A673 (cell line): ENCODE measurements at regions not wholly inside any gene's neighbourhood (a gene's known extent, or its start where the extent isn't known, plus 50 kb on each side); places are given as distances from the start of the nearest gene placed in this dataset.

Source experiments
- BruUV-seq: library from RNA; stranded (reverse); fragments of 400-500 nt; replicated peaks from 2 replicates; lab custom pipeline; 2021; lab: Mats Ljungman, UMichigan
- CTCF ChIA-PET: fragments of 300-600 bp; sonication (Branson Sonifier 250); formaldehyde crosslinking; loops from one replicate; lab custom pipeline; 2022; ENCODE audit warnings: antibody characterized with exemption; lab: Charles Lee
- POLR2A ChIA-PET: fragments of 300-600 bp; sonication (Branson Sonifier 250); formaldehyde crosslinking; loops from one replicate; lab custom pipeline; 2022; ENCODE audit warnings: antibody characterized with exemption; ENCODE audit not compliant: low non-redundant PET; lab: Charles Lee
- DNase-seq: peaks from one replicate; pipeline ENCODE4 v3.0.0-alpha.2; 2015; ENCODE audit warnings: low spot score
- H3K27ac ChIP-seq: fragments of 200-600 bp; sonication (generic); 2 replicates; pipeline ENCODE4 v1.5.1; 2016; ENCODE audit warnings: mixed run types, low read depth, mild to moderate bottlenecking, mixed read lengths, antibody characterized with exemption, low read length; ENCODE audit not compliant: poor library complexity, severe bottlenecking
- H3K27me3 ChIP-seq: fragments of 200-600 bp; sonication (generic); replicated peaks from 2 replicates; pipeline ENCODE4 v1.6.1; 2017; ENCODE audit warnings: mixed run types, low read depth, mild to moderate bottlenecking, mixed read lengths, antibody characterized with exemption, low read length; ENCODE audit not compliant: insufficient read depth, poor library complexity
- H3K36me3 ChIP-seq: fragments of 200-600 bp; sonication (generic); 2 replicates; pipeline ENCODE4 v1.6.1; 2016; ENCODE audit warnings: mixed run types, mild to moderate bottlenecking, mixed read lengths, antibody characterized with exemption, low read length; ENCODE audit not compliant: insufficient read depth, poor library complexity, severe bottlenecking
- H3K4me1 ChIP-seq: fragments of 200-600 bp; sonication (generic); 2 replicates; pipeline ENCODE4 v1.6.1; 2017; ENCODE audit warnings: mixed run types, mild to moderate bottlenecking, mixed read lengths, antibody characterized with exemption, low read length; ENCODE audit not compliant: insufficient read depth, poor library complexity, severe bottlenecking
- H3K4me3 ChIP-seq: fragments of 200-600 bp; sonication (generic); 2 replicates; pipeline ENCODE4 v1.5.1; 2016; ENCODE audit warnings: low read depth, mixed run types, mild to moderate bottlenecking, mixed read lengths, low read length; ENCODE audit not compliant: poor library complexity, severe bottlenecking
- H3K9me3 ChIP-seq: fragments of 200-600 bp; sonication (generic); 2 replicates; pipeline ENCODE4 v1.6.1; 2016; ENCODE audit warnings: mixed run types, low read depth, mild to moderate bottlenecking, mixed read lengths, antibody characterized with exemption, low read length; ENCODE audit not compliant: poor library complexity, severe bottlenecking
- EZH2 ChIP-seq: fragments of 200-600 bp; sonication (generic); IDR thresholded peaks from 2 replicates; pipeline ENCODE4 v1.6.1; 2017; ENCODE audit warnings: borderline replicate concordance, low read depth, mild to moderate bottlenecking, mixed read lengths, antibody characterized with exemption, low read length; ENCODE audit not compliant: poor library complexity, severe bottlenecking
- intact Hi-C: fragments of 100-400 bp; cut with micrococcal nuclease; formaldehyde crosslinking; loops from one replicate; pipeline ENCODE4 v1.10.0; 2022; ENCODE audit not compliant: unreplicated experiment
- TF ChIP-seq, protein P1 (sequence below): fragments of 300-800, 200-600 bp; sonication (generic); conservative IDR thresholded peaks from 2 replicates; pipeline ENCODE4 v1.5.1; 2017; ENCODE audit warnings: low read depth, mild to moderate bottlenecking, antibody characterized with exemption, low read length, moderate library complexity, mixed read lengths

GRCh38 chr6:14951704-14952103 is 294.2 kb upstream of the JARID2 start:
- BruUV-seq = no TSS peak
- intact Hi-C loops = no loop called here
- Histone ChIP-seq H3K9me3 (no peaks in the 10 kb centered on the region), H3K4me3 (no peak overlapping the region), H3K27ac (no peak overlapping the region), H3K4me1 (no peaks in the 10 kb centered on the region), H3K27me3 (no peaks in the 10 kb centered on the region), H3K36me3 (no peaks in the 10 kb centered on the region)
- no peak for DNase-seq
- ChIA-PET CTCF (no interaction called here), POLR2A (no interaction called here)
- TF ChIP-seq EZH2 = no peak
- TF ChIP-seq, protein P1, sequence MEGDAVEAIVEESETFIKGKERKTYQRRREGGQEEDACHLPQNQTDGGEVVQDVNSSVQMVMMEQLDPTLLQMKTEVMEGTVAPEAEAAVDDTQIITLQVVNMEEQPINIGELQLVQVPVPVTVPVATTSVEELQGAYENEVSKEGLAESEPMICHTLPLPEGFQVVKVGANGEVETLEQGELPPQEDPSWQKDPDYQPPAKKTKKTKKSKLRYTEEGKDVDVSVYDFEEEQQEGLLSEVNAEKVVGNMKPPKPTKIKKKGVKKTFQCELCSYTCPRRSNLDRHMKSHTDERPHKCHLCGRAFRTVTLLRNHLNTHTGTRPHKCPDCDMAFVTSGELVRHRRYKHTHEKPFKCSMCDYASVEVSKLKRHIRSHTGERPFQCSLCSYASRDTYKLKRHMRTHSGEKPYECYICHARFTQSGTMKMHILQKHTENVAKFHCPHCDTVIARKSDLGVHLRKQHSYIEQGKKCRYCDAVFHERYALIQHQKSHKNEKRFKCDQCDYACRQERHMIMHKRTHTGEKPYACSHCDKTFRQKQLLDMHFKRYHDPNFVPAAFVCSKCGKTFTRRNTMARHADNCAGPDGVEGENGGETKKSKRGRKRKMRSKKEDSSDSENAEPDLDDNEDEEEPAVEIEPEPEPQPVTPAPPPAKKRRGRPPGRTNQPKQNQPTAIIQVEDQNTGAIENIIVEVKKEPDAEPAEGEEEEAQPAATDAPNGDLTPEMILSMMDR = no peak

DNA sequence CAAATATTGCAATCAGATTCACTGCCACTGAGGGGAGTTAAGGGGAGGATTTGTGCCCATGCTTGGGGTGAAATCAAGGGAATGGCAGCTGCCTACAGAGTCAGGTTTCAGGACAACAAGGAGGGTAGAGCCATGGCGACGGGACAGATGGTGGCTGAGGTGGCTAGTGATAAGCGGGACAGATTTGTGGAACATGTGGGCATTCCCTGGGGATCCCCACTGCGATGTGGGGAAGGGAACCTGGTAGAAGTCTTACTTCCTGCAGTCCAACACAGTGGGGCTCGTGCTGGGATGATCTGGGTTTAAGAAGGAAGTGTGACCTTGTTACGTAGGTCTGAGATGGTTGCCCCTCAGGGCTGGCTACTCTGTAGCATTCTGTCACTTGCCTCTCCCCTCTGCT is 292.0 kb upstream of the JARID2 start:
- DNase-seq = no peak
- TF ChIP-seq, protein P1 = no peak
- no peak for TF ChIP-seq EZH2
- Histone ChIP-seq H3K27me3 (no peaks in the 10 kb centered on the region), H3K4me3 (no peak overlapping the region), H3K27ac (no peak overlapping the region), H3K9me3 (no peaks in the 10 kb centered on the region), H3K36me3 (no peaks in the 10 kb centered on the region), H3K4me1 (no peaks in the 10 kb centered on the region)
- BruUV-seq = no TSS peak
- POLR2A ChIA-PET = no interaction called here
- CTCF ChIA-PET = no interaction called here
- intact Hi-C loops = no loop called here

- ChIA-PET CTCF (no interaction called here), POLR2A (interaction anchor here (0.7 kb wide), 1 partner anchor 73 kb away, joined by 9 read pairs; no protein-coding TSS in a partner anchor)
- intact Hi-C loops = no loop called here
- no peak overlapping the region for H3K27ac ChIP-seq
- no peaks in the 10 kb centered on the region for H3K9me3 ChIP-seq
- H3K27me3 ChIP-seq = no peaks in the 10 kb centered on the region
- no TSS peak for BruUV-seq
- no peak for DNase-seq
- no peaks in the 10 kb centered on the region for H3K4me1 ChIP-seq
- no peak overlapping the region for H3K4me3 ChIP-seq
- H3K36me3 ChIP-seq = no peaks in the 10 kb centered on the region
- TF ChIP-seq, protein P1 = no peak
- no peak for TF ChIP-seq EZH2
These were observed 288.4 kb upstream of the JARID2 start for GRCh38 chr6:14957355-14958059.
